ENCODE measurements at regions not wholly inside any gene's neighbourhood (a gene's known extent, or its start where the extent isn't known, plus 50 kb on each side); places are given as distances from the start of the nearest gene placed in this dataset.

- TF ChIP-seq CTCF (IDR thresholded peaks at IDR 0.05) (no peak), POLR2A (IDR thresholded peaks at IDR 0.05) (no peak)
- no peak overlapping the region for H3K4me3 ChIP-seq
- no peak for DNase-seq
Observed at GRCh38 chr13:47291107-47291656, 394.3 kb upstream of the HTR2A start.

GRCh38 chr13:47289567-47289966, 392.7 kb upstream of the HTR2A start:
- no peak for TF ChIP-seq CTCF (IDR thresholded peaks at IDR 0.05)
- TF ChIP-seq POLR2A (IDR thresholded peaks at IDR 0.05), result no peak
- WGBS, 4 donors, result 83 to 91% (median 87%) methylated on average over 1 of the region's 1 CpG
- intact Hi-C loops (cut with DNase I), result no loop called here

More at GRCh38 chr13:47291107-47291656, 394.3 kb upstream of the HTR2A start:
- no peaks in the 10 kb centered on the region for H3K4me1 ChIP-seq
- H3K9me3 ChIP-seq, result peaks cover 0 to 2% (median 0%) of the 10 kb centered on the region in 12 donors
- no peak overlapping the region for H3K27ac ChIP-seq
- H3K36me3 ChIP-seq, result no peaks in the 10 kb centered on the region
- ATAC-seq, result no peak
- intact Hi-C loops (cut with DNase I), result no loop called here
- 9 to 23% (median 18%) methylated on average over 2 of the region's 2 CpGs for WGBS, 4 donors
- peaks cover 0 to 5% (median 0%) of the 10 kb centered on the region in 9 donors for H3K27me3 ChIP-seq

GRCh38 chr13:47288546-47288945, 391.7 kb upstream of the HTR2A start:
- 76 to 84% (median 79%) methylated on average over 5 of the region's 5 CpGs for WGBS, 4 donors
- H3K27ac ChIP-seq, result no peak overlapping the region
- H3K27me3 ChIP-seq, result peaks cover 0 to 3% (median 0%) of the 10 kb centered on the region in 9 donors
- DNase-seq (no peak), ATAC-seq (no peak)
- H3K4me1 ChIP-seq, result no peaks in the 10 kb centered on the region
- intact Hi-C loops (cut with DNase I), result no loop called here
- no peak overlapping the region for H3K4me3 ChIP-seq
- H3K9me3 ChIP-seq, result no peaks in the 10 kb centered on the region
- H3K36me3 ChIP-seq, result no peaks in the 10 kb centered on the region
- TF ChIP-seq POLR2A (IDR thresholded peaks at IDR 0.05), result no peak
- TF ChIP-seq CTCF (IDR thresholded peaks at IDR 0.05), result no peak

More at GRCh38 chr13:47289567-47289966, 392.7 kb upstream of the HTR2A start:
- no peaks in the 10 kb centered on the region for H3K4me1 ChIP-seq
- H3K9me3 ChIP-seq, result no peaks in the 10 kb centered on the region
- H3K36me3 ChIP-seq, result no peaks in the 10 kb centered on the region
- ATAC-seq, result no peak
- no peak overlapping the region for H3K27ac ChIP-seq
- H3K27me3 ChIP-seq, result peaks cover 0 to 5% (median 0%) of the 10 kb centered on the region in 9 donors
- H3K4me3 ChIP-seq, result no peak overlapping the region
- no peak for DNase-seq

GRCh38 chr13:47287291-47287751, 390.5 kb upstream of the HTR2A start:
- WGBS, 4 donors, result 66 to 85% (median 74%) methylated on average over 1 of the region's 1 CpG
- TF ChIP-seq POLR2A (IDR thresholded peaks at IDR 0.05) (no peak), CTCF (IDR thresholded peaks at IDR 0.05) (no peak)
- intact Hi-C loops (cut with DNase I), result no loop called here
- Histone ChIP-seq H3K27ac (no peak overlapping the region), H3K36me3 (no peaks in the 10 kb centered on the region), H3K4me3 (no peak overlapping the region), H3K9me3 (no peaks in the 10 kb centered on the region), H3K27me3 (no peaks in the 10 kb centered on the region), H3K4me1 (no peaks in the 10 kb centered on the region)
- DNase-seq (no peak), ATAC-seq (no peak)

All from heart left ventricle (tissue), 16 donors.